ENCODE measurements at regions not wholly inside any gene's neighbourhood (a gene's known extent, or its start where the extent isn't known, plus 50 kb on each side); places are given as distances from the start of the nearest gene placed in this dataset.
"Not testable (repeated sequence)": the region's sequence is repeated elsewhere in the genome, so short reads cannot be mapped to it uniquely, and the experiment has no call there.

DNA sequence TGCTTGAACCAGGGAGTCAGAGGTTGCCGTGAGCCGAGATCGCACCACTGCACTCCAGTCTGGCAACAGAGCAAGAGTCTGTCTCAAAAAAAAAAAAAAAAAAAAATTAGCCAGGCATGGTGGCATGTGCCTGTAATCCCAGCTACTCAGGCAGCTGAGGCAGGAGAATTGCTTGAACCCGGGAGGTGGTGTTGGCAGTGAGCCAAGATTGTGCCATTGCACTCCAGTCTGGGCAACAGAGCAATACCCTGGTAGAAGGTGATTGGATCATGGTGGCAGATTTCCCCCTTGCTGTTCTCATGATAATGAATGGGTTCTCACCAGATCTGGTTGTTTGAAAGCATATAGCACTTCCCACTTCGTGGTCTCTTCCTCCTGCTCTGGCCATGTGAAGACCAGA lies 599.8 kb downstream of the POM121L12 start:
- H3K9ac ChIP-seq (replicated peaks; ENCODE audit: extremely low read depth, insufficient read depth, low read length); H3K4me2 ChIP-seq (ENCODE audit: insufficient read depth, low read length); BruUV-seq (replicated peaks); DNase-seq (ENCODE audit: low read depth, low spot score); H3K36me3 ChIP-seq (ENCODE audit: control insufficient read depth in 2 of 2, extremely low read depth in 1 of 2, insufficient read depth in 2 of 2, low read length in 2 of 2); H3K27ac ChIP-seq (ENCODE audit: insufficient read depth, low read depth, low read length); FAIRE-seq; dilution Hi-C loops (cut with MboI; ENCODE audit: extremely low pct_ligation_motif_present, low sequenced_read_pairs); H4K20me1 ChIP-seq (replicated peaks; ENCODE audit: control insufficient read depth, extremely low read depth, insufficient read depth, low read length); H3K4me3 ChIP-seq (replicated peaks in 1 of 3; ENCODE audit: insufficient read depth in 1 of 3, low read depth in 1 of 3, low read length in 3 of 3); H2AFZ ChIP-seq (ENCODE audit: low read depth, low read length); POLR2A ChIA-PET; CTCF ChIA-PET; H3K79me2 ChIP-seq (ENCODE audit: control insufficient read depth, insufficient read depth, low read length); H3K4me1 ChIP-seq (ENCODE audit: control insufficient read depth, extremely low read depth, insufficient read depth, low read length); H3K27me3 ChIP-seq (ENCODE audit: control insufficient read depth in 2 of 2, insufficient read depth in 2 of 2, low read length in 2 of 2); intact Hi-C loops (cut with micrococcal nuclease); H3K9me3 ChIP-seq (replicated peaks; ENCODE audit: control insufficient read depth, insufficient read depth, low read length); H3K9me1 ChIP-seq (replicated peaks; ENCODE audit: control insufficient read depth, extremely low read depth, insufficient read depth, low read length): not testable (repeated sequence)

DNA sequence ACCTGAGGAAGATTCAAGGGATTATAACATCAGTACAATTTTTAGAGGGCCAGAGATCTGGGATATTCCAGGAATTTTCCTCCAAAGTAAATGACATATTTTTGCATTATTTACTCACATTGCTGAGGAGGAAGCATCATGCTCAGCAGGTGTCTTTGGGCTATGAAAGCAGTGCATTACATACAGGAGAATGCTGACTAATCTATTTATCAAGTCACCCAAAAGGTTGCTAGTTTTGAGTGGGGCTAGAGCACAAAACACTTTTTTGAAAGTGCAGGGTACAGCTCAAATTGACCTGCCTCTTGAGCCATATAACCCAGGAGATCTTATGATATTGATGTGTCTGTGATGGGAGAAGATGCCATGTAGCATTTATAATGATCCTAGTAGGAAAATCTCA lies 603.1 kb downstream of the POM121L12 start:
- CTCF ChIA-PET: no interaction called here
- Histone ChIP-seq H3K79me2 (ENCODE audit: control insufficient read depth, insufficient read depth, low read length) (no peaks in the 10 kb centered on the region), H3K36me3 (ENCODE audit: control insufficient read depth in 2 of 2, extremely low read depth in 1 of 2, insufficient read depth in 2 of 2, low read length in 2 of 2) (no peaks in the 10 kb centered on the region), H3K9ac (replicated peaks; ENCODE audit: extremely low read depth, insufficient read depth, low read length) (no peak overlapping the region), H3K9me3 (replicated peaks; ENCODE audit: control insufficient read depth, insufficient read depth, low read length) (no peaks in the 10 kb centered on the region), H3K27ac (ENCODE audit: insufficient read depth, low read depth, low read length) (no peak overlapping the region), H3K9me1 (replicated peaks; ENCODE audit: control insufficient read depth, extremely low read depth, insufficient read depth, low read length) (no peaks in the 10 kb centered on the region), H3K4me1 (ENCODE audit: control insufficient read depth, extremely low read depth, insufficient read depth, low read length) (no peaks in the 10 kb centered on the region), H3K27me3 (ENCODE audit: control insufficient read depth in 2 of 2, insufficient read depth in 2 of 2, low read length in 2 of 2) (no peaks in the 10 kb centered on the region), H3K4me2 (ENCODE audit: insufficient read depth, low read length) (no peak overlapping the region), H2AFZ (ENCODE audit: low read depth, low read length) (no peak overlapping the region), H3K4me3 (replicated peaks in 1 of 3; ENCODE audit: insufficient read depth in 1 of 3, low read depth in 1 of 3, low read length in 3 of 3) (no peak overlapping the region), H4K20me1 (replicated peaks; ENCODE audit: control insufficient read depth, extremely low read depth, insufficient read depth, low read length) (no peaks in the 10 kb centered on the region)
- no TSS peak for BruUV-seq (replicated peaks)
- no peak for FAIRE-seq
- dilution Hi-C loops (cut with MboI; ENCODE audit: extremely low pct_ligation_motif_present, low sequenced_read_pairs) (no loop called here), intact Hi-C loops (cut with micrococcal nuclease) (no loop called here)
- POLR2A ChIA-PET: no interaction called here
- TF ChIP-seq FOS (IDR thresholded peaks at IDR 0.05; ENCODE audit: borderline replicate concordance, insufficient read depth, low read length): no peak
- TF ChIP-seq, protein P1, sequence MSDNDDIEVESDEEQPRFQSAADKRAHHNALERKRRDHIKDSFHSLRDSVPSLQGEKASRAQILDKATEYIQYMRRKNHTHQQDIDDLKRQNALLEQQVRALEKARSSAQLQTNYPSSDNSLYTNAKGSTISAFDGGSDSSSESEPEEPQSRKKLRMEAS (IDR thresholded peaks at IDR 0.05; ENCODE audit: insufficient read depth, insufficient read length): no peak
- TF ChIP-seq MYC (IDR thresholded peaks at IDR 0.05; ENCODE audit: low read depth, low read length): no peak
- no peak for TF ChIP-seq JUN (IDR thresholded peaks at IDR 0.05; ENCODE audit: borderline replicate concordance, insufficient read depth, insufficient read length, low read depth)
- TF ChIP-seq, protein P2, sequence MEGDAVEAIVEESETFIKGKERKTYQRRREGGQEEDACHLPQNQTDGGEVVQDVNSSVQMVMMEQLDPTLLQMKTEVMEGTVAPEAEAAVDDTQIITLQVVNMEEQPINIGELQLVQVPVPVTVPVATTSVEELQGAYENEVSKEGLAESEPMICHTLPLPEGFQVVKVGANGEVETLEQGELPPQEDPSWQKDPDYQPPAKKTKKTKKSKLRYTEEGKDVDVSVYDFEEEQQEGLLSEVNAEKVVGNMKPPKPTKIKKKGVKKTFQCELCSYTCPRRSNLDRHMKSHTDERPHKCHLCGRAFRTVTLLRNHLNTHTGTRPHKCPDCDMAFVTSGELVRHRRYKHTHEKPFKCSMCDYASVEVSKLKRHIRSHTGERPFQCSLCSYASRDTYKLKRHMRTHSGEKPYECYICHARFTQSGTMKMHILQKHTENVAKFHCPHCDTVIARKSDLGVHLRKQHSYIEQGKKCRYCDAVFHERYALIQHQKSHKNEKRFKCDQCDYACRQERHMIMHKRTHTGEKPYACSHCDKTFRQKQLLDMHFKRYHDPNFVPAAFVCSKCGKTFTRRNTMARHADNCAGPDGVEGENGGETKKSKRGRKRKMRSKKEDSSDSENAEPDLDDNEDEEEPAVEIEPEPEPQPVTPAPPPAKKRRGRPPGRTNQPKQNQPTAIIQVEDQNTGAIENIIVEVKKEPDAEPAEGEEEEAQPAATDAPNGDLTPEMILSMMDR (IDR thresholded peaks at IDR 0.05; ENCODE audit: extremely low read depth in 1 of 2, insufficient read depth in 1 of 2, low read depth in 1 of 2, low read length in 2 of 2): no peak
- no peak for TF ChIP-seq POLR2AphosphoS5 (IDR thresholded peaks at IDR 0.05; ENCODE audit: insufficient read depth, low read depth, low read length)
- TF ChIP-seq POLR2A (IDR thresholded peaks at IDR 0.05; ENCODE audit: low read depth, low read length): no peak
- no peak for TF ChIP-seq EZH2 (IDR thresholded peaks at IDR 0.05; ENCODE audit: borderline replicate concordance, low read depth, low read length, severe bottlenecking)
- no peak for TF ChIP-seq GATA2 (IDR thresholded peaks at IDR 0.05; ENCODE audit: insufficient read depth, insufficient read length, low read depth, low read length)
- no peak for DNase-seq (ENCODE audit: low read depth, low spot score)

All from endothelial cell of umbilical vein (primary cell).